HuH-7 (cell line): ENCODE measurements at regions not wholly inside any gene's neighbourhood (a gene's known extent, or its start where the extent isn't known, plus 50 kb on each side); places are given as distances from the start of the nearest gene placed in this dataset.

ENCODE experiments used
- DNase-seq: peaks from one replicate; pipeline ENCODE4 v3.0.0; 2011; ENCODE audit warnings: low spot score

GRCh38 chr10:2019803-2020202 is 282.5 kb upstream of the ADARB2 start:
- DNase-seq, result no peak

- DNase-seq, result no peak
Measured at GRCh38 chr10:2019281-2019680, 282.0 kb upstream of the ADARB2 start.

GRCh38 chr10:2014541-2014940 is 277.2 kb upstream of the ADARB2 start:
- no peak for DNase-seq

- no peak for DNase-seq
Measured at GRCh38 chr10:2012209-2012608, 274.9 kb upstream of the ADARB2 start.

GRCh38 chr10:2011106-2011716 is 273.9 kb upstream of the ADARB2 start:
- no peak for DNase-seq

- no peak for DNase-seq
Measured at GRCh38 chr10:2005546-2005945, 268.2 kb upstream of the ADARB2 start.

GRCh38 chr10:1992930-1993329 is 255.6 kb upstream of the ADARB2 start:
- DNase-seq, result no peak

GRCh38 chr10:1989090-1989489 is 251.8 kb upstream of the ADARB2 start:
- DNase-seq, result no peak

GRCh38 chr10:1981976-1982375 is 244.7 kb upstream of the ADARB2 start:
- DNase-seq, result no peak

DNA sequence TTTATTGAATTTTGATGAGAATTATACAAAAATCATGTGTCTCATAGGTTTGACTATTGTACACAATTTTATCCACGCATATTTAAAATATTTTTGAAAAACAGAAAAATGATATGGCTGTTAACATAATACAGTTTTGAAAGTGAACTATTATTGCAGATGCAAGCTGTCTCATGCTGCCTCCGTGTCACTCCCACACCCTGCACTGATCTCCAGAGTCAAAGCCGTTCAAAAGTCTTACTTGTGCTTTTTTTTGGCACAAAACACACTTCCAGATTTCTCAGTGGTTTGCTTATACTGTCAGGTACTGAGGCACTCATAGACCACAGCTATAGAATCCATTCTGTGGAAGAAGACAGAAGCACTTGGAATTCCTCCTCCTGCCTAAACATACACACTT is 243.1 kb upstream of the ADARB2 start:
- no peak for DNase-seq

GRCh38 chr10:1978584-1978983 is 241.3 kb upstream of the ADARB2 start:
- no peak for DNase-seq

- no peak for DNase-seq
Measured at GRCh38 chr10:1977461-1977860, 240.1 kb upstream of the ADARB2 start.

- DNase-seq, result no peak
Measured at GRCh38 chr10:1972406-1972805, 235.1 kb upstream of the ADARB2 start.

DNA sequence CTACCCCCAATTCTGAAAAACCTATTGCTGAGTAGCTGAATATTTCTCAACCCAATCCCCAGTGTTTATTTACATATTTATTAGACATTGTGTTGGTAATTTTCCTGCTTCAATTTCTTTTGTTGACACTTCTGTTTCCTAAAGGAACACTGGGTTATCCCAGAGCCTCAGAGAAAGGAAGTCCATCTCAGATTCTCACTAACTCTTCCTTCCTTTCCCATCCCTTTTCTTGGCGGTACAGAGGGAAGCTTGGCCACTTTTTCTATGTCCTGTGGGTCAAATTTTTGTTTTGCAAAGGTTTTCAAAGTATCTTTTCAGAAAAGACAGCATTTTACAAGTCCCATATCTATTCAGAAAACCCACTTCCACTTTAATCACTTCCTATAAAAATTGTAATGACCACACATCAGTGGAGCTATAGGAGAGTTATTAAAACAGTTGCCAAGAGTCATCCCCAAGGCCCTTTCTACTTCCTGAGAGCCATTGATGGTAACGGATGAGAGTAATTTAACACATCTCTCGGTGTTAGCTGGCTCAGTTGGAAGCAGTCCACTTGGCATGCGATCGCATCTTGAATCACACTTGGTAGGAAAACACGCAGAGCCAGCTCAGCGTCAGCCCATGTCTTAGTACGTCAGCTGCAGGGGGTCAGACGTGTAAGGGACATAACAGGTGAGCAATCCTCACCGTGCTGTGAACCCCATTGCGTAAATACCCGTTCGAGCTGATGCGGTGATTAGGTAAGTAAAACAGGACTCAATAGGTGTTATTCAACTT is 231.1 kb upstream of the ADARB2 start:
- no peak for DNase-seq

DNA sequence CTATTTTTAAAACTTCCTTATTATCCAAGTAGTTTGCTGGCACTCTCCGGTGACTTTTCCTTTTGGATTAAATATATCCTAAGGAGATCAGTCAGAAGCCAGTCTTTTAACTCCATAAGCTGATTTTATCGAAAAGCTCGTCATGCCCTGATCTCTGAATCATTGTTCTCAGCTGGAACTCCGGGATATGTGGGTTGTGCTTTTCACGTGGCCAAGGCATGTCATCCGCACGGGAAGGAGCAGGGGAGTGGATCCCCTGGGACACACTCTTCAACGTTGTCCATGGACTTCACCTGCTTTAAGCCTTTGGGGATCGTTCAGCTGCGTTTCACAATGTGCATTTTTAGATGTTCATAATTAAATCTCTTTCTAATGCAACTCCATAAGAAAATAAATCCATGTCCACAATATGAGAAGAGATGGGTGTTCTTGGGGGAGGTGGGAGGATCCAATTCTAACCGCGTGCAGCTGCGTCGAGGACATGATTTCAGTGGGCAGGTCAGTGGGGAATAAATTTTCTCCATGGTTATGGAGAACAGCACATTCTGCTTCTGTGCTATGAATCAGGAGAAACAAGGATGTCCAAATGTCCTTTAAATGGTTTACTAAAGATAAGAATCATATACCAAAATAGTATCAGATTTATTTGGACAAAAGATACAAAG is 229.5 kb upstream of the ADARB2 start:
- no peak for DNase-seq

DNA sequence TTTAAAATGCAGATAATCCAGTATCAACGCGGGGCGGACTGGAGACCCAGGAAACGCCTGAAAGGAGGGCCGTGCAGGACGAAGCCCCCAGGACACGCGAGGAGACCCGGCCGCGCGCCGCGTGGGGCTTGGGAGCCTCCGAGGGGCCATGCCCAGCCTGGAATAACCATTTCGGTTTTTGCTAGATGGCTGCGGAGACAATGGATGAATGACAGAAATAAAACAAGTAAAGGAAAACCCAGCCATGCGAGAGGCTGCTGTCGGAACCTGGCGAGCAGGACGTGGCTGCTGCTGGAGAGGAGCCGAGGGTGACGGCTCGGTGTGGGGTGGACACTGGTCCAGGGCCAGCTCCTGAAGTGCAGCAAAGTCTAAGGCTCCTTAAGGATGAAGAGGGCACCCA is 227.2 kb upstream of the ADARB2 start:
- no peak for DNase-seq

DNA sequence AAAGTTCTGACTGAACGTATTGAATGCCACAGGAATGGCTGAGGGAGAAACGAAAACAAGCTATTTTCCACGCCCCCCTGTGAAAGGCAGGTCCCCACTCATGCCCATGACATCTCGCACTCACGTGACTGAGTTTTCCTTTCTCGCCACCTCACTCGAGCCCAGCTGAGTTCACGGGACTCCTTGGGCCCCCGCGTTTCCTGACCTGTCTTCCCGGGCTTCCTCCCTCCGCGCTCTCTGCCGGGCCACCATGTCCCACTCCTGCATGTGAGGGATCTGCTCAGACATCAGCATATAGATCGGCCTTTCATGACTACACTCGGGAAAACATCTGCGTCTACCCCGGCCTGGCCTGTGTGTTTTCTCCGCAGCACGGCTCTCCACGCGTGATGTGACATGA is 226.0 kb upstream of the ADARB2 start:
- DNase-seq, result no peak

DNA sequence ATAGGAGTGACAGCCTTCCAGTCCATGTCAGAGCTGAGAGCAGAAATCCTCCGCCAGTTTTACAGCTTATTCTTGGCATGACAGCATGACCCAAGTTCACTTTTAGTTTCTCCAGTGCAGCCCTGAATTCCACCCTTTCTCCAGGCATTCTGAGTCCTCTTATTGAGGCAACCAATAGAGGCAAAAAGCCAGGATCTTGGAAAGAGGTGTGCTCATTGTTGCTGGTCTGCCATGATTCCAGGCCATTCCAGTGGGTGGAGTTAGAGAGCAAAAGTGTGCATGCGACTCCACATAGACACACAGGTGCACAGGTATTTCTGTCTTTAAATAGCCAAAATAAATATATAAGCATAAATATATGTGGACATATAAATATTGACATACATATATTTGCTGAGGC is 224.7 kb upstream of the ADARB2 start:
- peak; percentile 15 for DNase-seq

DNA sequence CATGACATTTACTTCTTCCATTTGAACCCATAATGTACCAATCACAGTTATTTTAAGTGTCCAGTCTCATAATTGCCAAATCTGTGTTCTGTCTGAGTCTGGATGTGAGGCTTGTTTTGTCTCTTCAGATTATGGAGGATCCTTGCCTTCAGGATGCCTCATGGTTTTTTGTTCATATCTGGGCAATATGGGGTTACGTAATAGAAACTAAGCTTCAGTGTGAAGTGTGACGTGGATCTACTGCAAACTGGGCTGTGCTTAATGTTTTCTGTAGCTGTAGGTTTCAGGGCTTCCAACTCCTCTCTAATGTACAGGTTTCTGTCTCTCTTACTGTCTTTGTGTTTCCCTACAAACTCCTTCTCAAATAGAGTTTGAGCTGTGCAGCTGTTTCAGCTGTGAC is 223.7 kb upstream of the ADARB2 start:
- DNase-seq, result no peak

GRCh38 chr10:1957057-1957456 is 219.7 kb upstream of the ADARB2 start:
- DNase-seq, result no peak

DNA sequence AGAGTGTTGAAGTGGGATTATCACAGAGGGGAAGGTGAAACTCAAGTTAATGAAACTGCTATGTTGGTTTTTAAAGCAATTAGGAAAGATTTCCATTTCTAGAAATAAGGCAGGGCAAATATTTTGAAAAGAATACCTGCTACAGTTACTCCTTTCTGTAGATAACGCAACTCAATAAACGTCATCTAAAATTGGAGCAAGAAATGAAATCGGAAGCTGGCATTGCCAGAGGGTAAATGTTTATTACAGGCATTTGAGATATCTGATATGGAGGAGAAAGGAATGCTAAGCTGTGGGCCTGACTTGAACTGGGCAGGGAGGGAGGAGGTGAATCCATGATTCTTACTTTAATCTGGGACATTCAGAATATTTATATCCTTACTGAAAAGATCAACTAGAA is 217.0 kb upstream of the ADARB2 start:
- DNase-seq, result no peak

- DNase-seq, result no peak
Measured at GRCh38 chr10:1952126-1953095, 215.1 kb upstream of the ADARB2 start.
